ENCODE measurements at regions not wholly inside any gene's neighbourhood (a gene's known extent, or its start where the extent isn't known, plus 50 kb on each side); places are given as distances from the start of the nearest gene placed in this dataset.
"Not testable (repeated sequence)": the region's sequence is repeated elsewhere in the genome, so short reads cannot be mapped to it uniquely, and the experiment has no call there.

- TF ChIP-seq CTCF (IDR thresholded peaks at IDR 0.05; ENCODE audit: low read depth, low read length): no peak
- DNase-seq (ENCODE audit: extremely low read depth, low read depth): no peak
Measured at GRCh38 chr5:156223547-156223946, 103.4 kb upstream of the SGCD start.

- DNase-seq (ENCODE audit: extremely low read depth, low read depth): not testable (repeated sequence)
Measured at GRCh38 chr5:156226485-156226884, 100.5 kb upstream of the SGCD start.

GRCh38 chr5:156230887-156231286, 96.1 kb upstream of the SGCD start:
- no peak for DNase-seq (ENCODE audit: extremely low read depth, low read depth)
- TF ChIP-seq CTCF (IDR thresholded peaks at IDR 0.05; ENCODE audit: low read depth, low read length): no peak

- DNase-seq (ENCODE audit: extremely low read depth, low read depth): no peak
- TF ChIP-seq CTCF (IDR thresholded peaks at IDR 0.05; ENCODE audit: low read depth, low read length): no peak
Measured at GRCh38 chr5:156232251-156232869, 94.6 kb upstream of the SGCD start.

GRCh38 chr5:156237361-156237760, 89.6 kb upstream of the SGCD start:
- TF ChIP-seq CTCF (IDR thresholded peaks at IDR 0.05; ENCODE audit: low read depth, low read length): no peak

GRCh38 chr5:156239800-156240199, 87.2 kb upstream of the SGCD start:
- no peak for TF ChIP-seq CTCF (IDR thresholded peaks at IDR 0.05; ENCODE audit: low read depth, low read length)
- DNase-seq (ENCODE audit: extremely low read depth, low read depth): no peak

More at GRCh38 chr5:156237361-156237760, 89.6 kb upstream of the SGCD start:
- DNase-seq (ENCODE audit: extremely low read depth, low read depth): no peak

GRCh38 chr5:156240414-156240813, 86.5 kb upstream of the SGCD start:
- DNase-seq (ENCODE audit: extremely low read depth, low read depth): no peak
- no peak for TF ChIP-seq CTCF (IDR thresholded peaks at IDR 0.05; ENCODE audit: low read depth, low read length)

GRCh38 chr5:156241266-156241665, 85.7 kb upstream of the SGCD start:
- DNase-seq (ENCODE audit: extremely low read depth, low read depth): no peak
- TF ChIP-seq CTCF (IDR thresholded peaks at IDR 0.05; ENCODE audit: low read depth, low read length): no peak

Measured in AG09319 (cell line).